ENCODE measurements at regions not wholly inside any gene's neighbourhood (a gene's known extent, or its start where the extent isn't known, plus 50 kb on each side); places are given as distances from the start of the nearest gene placed in this dataset.

DNA sequence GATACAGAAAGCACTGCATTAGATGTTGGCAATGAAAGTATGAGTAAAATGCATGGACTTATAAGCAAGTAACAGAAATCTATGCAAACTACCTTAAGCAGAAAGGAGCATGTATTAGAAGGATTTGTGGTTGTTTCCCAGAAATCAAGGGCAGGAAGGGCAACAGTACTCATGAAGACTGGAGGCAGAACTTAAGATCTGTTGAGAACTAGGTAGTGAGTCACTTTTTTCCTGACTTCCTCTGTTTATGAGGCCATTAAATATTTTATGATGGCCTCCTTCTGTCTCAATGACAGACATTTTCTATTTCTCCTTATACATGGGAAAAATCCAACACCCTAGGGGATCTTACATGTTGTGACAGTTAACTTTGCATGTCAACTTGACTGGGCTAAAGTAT is 398.2 kb downstream of the MID1IP1 start:
- no peak for TF ChIP-seq CTCF (conservative IDR thresholded peaks at IDR 0.05; ENCODE audit: low read depth, low read length)
- no peak for DNase-seq (ENCODE audit: low read depth)
- no peak overlapping the region for H3K4me3 ChIP-seq (ENCODE audit: low read depth, low read length)

DNA sequence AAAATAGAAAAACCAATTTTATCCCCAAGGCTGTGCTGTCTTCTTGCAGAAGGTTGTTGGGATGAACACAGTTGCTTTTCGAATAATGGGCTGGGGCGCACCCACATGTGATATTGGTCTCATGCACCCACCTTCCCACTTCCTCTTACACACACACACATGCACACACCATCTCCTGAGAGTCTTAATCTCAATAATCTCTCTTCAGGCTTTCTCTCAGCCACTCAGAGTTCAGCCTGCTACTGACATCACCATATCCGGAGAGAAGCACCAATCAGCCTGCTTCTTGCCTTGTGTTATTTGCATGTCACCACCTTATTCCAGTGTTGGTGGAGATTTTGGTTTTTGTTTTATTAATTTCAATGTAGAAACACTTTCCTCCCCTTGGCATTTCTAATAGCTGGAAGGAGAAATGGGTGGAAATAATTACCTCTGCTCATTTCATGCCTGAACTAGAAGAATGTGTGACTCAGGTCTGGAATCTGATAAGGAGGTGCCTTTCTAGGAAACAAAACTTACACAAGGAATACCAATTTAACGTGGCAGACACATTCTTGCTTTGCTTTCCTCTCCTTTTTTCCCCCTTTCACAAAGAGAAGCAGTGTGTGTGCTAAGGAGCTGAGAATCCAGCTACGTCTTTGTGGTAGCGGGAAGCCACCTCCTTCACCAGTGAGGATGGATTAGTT is 400.2 kb downstream of the MID1IP1 start:
- no peak overlapping the region for H3K4me3 ChIP-seq (ENCODE audit: low read depth, low read length)
- DNase-seq (ENCODE audit: low read depth): no peak
- TF ChIP-seq CTCF (conservative IDR thresholded peaks at IDR 0.05; ENCODE audit: low read depth, low read length): no peak

GRCh38 chrX:39202641-39203040 is 401.4 kb downstream of the MID1IP1 start:
- no peak overlapping the region for H3K4me3 ChIP-seq (ENCODE audit: low read depth, low read length)
- no peak for TF ChIP-seq CTCF (conservative IDR thresholded peaks at IDR 0.05; ENCODE audit: low read depth, low read length)
- DNase-seq (ENCODE audit: low read depth): no peak

- no peak for TF ChIP-seq CTCF (conservative IDR thresholded peaks at IDR 0.05; ENCODE audit: low read depth, low read length)
- no peak for DNase-seq (ENCODE audit: low read depth)
- H3K4me3 ChIP-seq (ENCODE audit: low read depth, low read length): no peak overlapping the region
Measured at GRCh38 chrX:39203427-39203826, 402.2 kb downstream of the MID1IP1 start.

DNA sequence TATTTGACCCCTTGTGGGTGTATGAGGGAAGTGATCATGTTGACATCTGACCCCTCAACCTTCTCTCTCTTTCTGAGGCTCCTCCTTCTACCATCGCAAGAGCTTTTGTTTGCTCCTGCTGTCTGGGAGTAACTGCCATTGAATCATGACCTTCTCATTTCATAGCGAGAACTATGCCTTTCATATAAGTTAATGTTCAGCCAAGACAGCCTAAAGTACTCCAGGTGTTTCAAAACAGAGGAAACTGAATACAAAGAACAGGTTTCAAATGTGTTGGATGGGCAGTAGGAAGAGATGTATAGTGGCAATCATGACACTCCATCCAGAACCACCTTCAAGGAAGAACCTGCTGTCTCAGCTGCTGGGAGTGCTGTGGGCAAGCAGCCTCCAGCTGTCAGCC is 403.1 kb downstream of the MID1IP1 start:
- no peak for DNase-seq (ENCODE audit: low read depth)
- TF ChIP-seq CTCF (conservative IDR thresholded peaks at IDR 0.05; ENCODE audit: low read depth, low read length): no peak

GRCh38 chrX:39204945-39205344 is 403.7 kb downstream of the MID1IP1 start:
- no peak for TF ChIP-seq CTCF (conservative IDR thresholded peaks at IDR 0.05; ENCODE audit: low read depth, low read length)
- no peak for DNase-seq (ENCODE audit: low read depth)
- no peak overlapping the region for H3K4me3 ChIP-seq (ENCODE audit: low read depth, low read length)

More for the DNA sequence above, 403.1 kb downstream of the MID1IP1 start:
- H3K4me3 ChIP-seq (ENCODE audit: low read depth, low read length): no peak overlapping the region

- DNase-seq (ENCODE audit: low read depth): no peak
- no peak overlapping the region for H3K4me3 ChIP-seq (ENCODE audit: low read depth, low read length)
- no peak for TF ChIP-seq CTCF (conservative IDR thresholded peaks at IDR 0.05; ENCODE audit: low read depth, low read length)
Measured at GRCh38 chrX:39205467-39205866, 404.2 kb downstream of the MID1IP1 start.
